Left lung (tissue), 4 donors: ENCODE measurements at regions not wholly inside any gene's neighbourhood (a gene's known extent, or its start where the extent isn't known, plus 50 kb on each side); places are given as distances from the start of the nearest gene placed in this dataset.
"Not testable (repeated sequence)": the region's sequence is repeated elsewhere in the genome, so short reads cannot be mapped to it uniquely, and the experiment has no call there.

Source experiments
- ATAC-seq: fragments of 200-7000 bp; cut with Tn5 transposase; one replicate; pipeline ENCODE4 v1.9.1; 2020; ENCODE audit warnings: moderate library complexity
- DNase-seq, 4 donors: peaks; one replicate each; pipeline ENCODE4 v3.0.0-alpha.2; 2013 to 2020
- H3K27ac ChIP-seq, 2 donors: fragments of 200-600 bp; sonication (generic) in 1 of 2; one replicate each; pipeline versions ENCODE4 v1.5.0 to v1.8.0; 2020 to 2021
- H3K27me3 ChIP-seq, 2 donors: fragments of 200-600 bp; sonication (generic) in 1 of 2; one replicate each; pipeline versions ENCODE4 v1.5.0 to v1.8.0; 2020 to 2021
- H3K36me3 ChIP-seq, 2 donors: fragments of 200-600 bp; sonication (generic) in 1 of 2; one replicate each; pipeline versions ENCODE4 v1.5.0 to v1.8.0; 2020 to 2021
- H3K4me1 ChIP-seq, 2 donors: fragments of 200-600 bp; one replicate each; pipeline ENCODE4 v1.8.0; 2021
- H3K4me3 ChIP-seq, 2 donors: fragments of 200-600 bp; sonication (generic) in 1 of 2; one replicate each; pipeline versions ENCODE4 v1.5.0 to v1.8.0; 2020 to 2021; ENCODE audit warnings: mild to moderate bottlenecking in 1 of 2
- H3K9me3 ChIP-seq, 2 donors: fragments of 200-600 bp; sonication (generic) in 1 of 2; one replicate each; pipeline versions ENCODE4 v1.5.0 to v1.8.0; 2020 to 2021
- CTCF ChIP-seq, 2 donors: fragments of 200-600 bp; sonication (generic) in 1 of 2; IDR thresholded peaks; one replicate each; pipeline versions ENCODE4 v1.5.0 to v1.8.0; 2021; ENCODE audit warnings: antibody characterized with exemption in 2 of 2
- intact Hi-C, 2 donors: fragments of 100-400 bp; cut with DNase I; formaldehyde crosslinking; loops; one replicate each; pipeline versions ENCODE4 v1.11.2 to v1.14.2; 2022
- donor health status: DM: no; HTN: yes; CAD: no.
- donor health status: DM: no; HTN: no; CAD: no.

GRCh38 chr4:188780686-188781085, 641.4 kb downstream of the TRIML1 start:
- H3K4me3 ChIP-seq, result no peak overlapping the region

GRCh38 chr4:188781655-188782054, 642.4 kb downstream of the TRIML1 start:
- no peaks in the 10 kb centered on the region for H3K9me3 ChIP-seq
- ATAC-seq, result peak; percentile 39

More at GRCh38 chr4:188780686-188781085, 641.4 kb downstream of the TRIML1 start:
- no peaks in the 10 kb centered on the region for H3K27me3 ChIP-seq
- no peak overlapping the region for H3K27ac ChIP-seq
- intact Hi-C loops, result no loop called here
- no peaks in the 10 kb centered on the region for H3K9me3 ChIP-seq
- no peaks in the 10 kb centered on the region for H3K4me1 ChIP-seq
- ATAC-seq, result no peak
- no peak for TF ChIP-seq CTCF (IDR thresholded peaks at IDR 0.05)
- no peak for DNase-seq
- no peaks in the 10 kb centered on the region for H3K36me3 ChIP-seq

GRCh38 chr4:188783175-188783574, 643.9 kb downstream of the TRIML1 start:
- H3K27me3 ChIP-seq, result no peaks in the 10 kb centered on the region
- no peaks in the 10 kb centered on the region for H3K4me1 ChIP-seq
- no peaks in the 10 kb centered on the region for H3K36me3 ChIP-seq
- no peak overlapping the region for H3K4me3 ChIP-seq
- no peak for DNase-seq
- no peak for TF ChIP-seq CTCF (IDR thresholded peaks at IDR 0.05)
- H3K9me3 ChIP-seq, result no peaks in the 10 kb centered on the region
- ATAC-seq, result no peak
- intact Hi-C loops, result no loop called here
- no peak overlapping the region for H3K27ac ChIP-seq

More at GRCh38 chr4:188781655-188782054, 642.4 kb downstream of the TRIML1 start:
- peak in 1 of 4 donors; percentile 4 for DNase-seq
- no peak overlapping the region for H3K27ac ChIP-seq
- no peaks in the 10 kb centered on the region for H3K27me3 ChIP-seq
- no peaks in the 10 kb centered on the region for H3K4me1 ChIP-seq
- intact Hi-C loops, result no loop called here
- TF ChIP-seq CTCF (IDR thresholded peaks at IDR 0.05), result no peak
- no peak overlapping the region for H3K4me3 ChIP-seq
- H3K36me3 ChIP-seq, result no peaks in the 10 kb centered on the region

- Histone ChIP-seq H3K36me3 (no peaks in the 10 kb centered on the region), H3K4me3 (no peak overlapping the region), H3K27me3 (no peaks in the 10 kb centered on the region), H3K27ac (no peak overlapping the region), H3K9me3 (no peaks in the 10 kb centered on the region), H3K4me1 (no peaks in the 10 kb centered on the region)
- no peak for ATAC-seq
- TF ChIP-seq CTCF (IDR thresholded peaks at IDR 0.05), result no peak
- DNase-seq, result no peak
- intact Hi-C loops, result no loop called here
Measured at GRCh38 chr4:188783606-188784160, 644.4 kb downstream of the TRIML1 start.

- H3K9me3 ChIP-seq, result peaks cover 0 to 10% of the 10 kb centered on the region in 2 donors
- H3K4me1 ChIP-seq, ATAC-seq, DNase-seq, intact Hi-C loops, H3K4me3 ChIP-seq, H3K36me3 ChIP-seq, H3K27ac ChIP-seq, H3K27me3 ChIP-seq: not testable (repeated sequence)
Measured at GRCh38 chr4:188796600-188796999, 657.4 kb downstream of the TRIML1 start.

- intact Hi-C loops, result not testable (repeated sequence)
Measured at GRCh38 chr4:188797011-188797410, 657.8 kb downstream of the TRIML1 start.

More at GRCh38 chr4:188797011-188797410, 657.8 kb downstream of the TRIML1 start:
- not testable (repeated sequence) for H3K4me3 ChIP-seq, ATAC-seq, DNase-seq, H3K27ac ChIP-seq, H3K4me1 ChIP-seq, H3K36me3 ChIP-seq, H3K27me3 ChIP-seq
- peaks cover 0 to 10% of the 10 kb centered on the region in 2 donors for H3K9me3 ChIP-seq
